ENCODE measurements at regions not wholly inside any gene's neighbourhood (a gene's known extent, or its start where the extent isn't known, plus 50 kb on each side); places are given as distances from the start of the nearest gene placed in this dataset.

DNA sequence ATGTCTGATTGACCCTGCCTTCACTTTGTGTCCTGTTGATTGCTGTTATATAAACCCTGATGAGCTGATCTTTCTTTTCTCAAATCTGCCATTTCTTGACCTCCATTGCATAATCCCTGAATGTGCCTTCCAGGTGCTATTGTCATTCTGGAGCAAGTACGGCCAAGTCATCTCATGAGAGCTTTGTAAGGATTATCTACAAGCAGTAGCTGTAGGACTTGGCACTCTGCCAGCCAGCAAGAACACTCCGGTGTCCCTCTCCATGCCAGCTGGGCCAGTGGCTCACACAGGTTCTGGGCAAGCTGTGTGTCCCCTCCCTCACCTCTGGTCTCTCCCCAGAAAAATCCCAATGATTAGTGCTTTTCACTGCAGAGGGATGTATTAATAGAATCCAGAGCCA lies 348.1 kb downstream of the FOXO1 start:
- DNase-seq = no peak

GRCh38 chr13:40319699-40320579 lies 346.5 kb downstream of the FOXO1 start:
- DNase-seq = no peak

DNA sequence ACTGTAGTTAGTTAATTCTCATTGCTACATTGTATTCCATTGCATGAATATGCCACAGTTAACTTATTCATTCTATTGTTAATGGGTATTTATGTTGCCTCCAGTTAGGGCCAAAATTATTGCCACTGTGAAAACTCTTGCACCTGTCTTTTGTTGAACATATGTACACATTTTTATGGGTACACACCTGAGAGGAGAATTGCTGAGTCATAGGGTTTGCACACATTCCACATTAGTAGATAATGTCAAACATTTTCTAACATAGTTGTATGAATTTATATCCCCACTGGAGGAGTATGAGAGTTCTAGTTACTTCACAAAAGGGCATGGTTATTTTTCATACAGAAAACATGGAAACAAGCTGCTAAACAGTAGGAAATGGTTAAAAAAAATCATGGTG lies 338.4 kb downstream of the FOXO1 start:
- no peak for DNase-seq

GRCh38 chr13:40329781-40330485 lies 336.5 kb downstream of the FOXO1 start:
- no peak for DNase-seq

DNA sequence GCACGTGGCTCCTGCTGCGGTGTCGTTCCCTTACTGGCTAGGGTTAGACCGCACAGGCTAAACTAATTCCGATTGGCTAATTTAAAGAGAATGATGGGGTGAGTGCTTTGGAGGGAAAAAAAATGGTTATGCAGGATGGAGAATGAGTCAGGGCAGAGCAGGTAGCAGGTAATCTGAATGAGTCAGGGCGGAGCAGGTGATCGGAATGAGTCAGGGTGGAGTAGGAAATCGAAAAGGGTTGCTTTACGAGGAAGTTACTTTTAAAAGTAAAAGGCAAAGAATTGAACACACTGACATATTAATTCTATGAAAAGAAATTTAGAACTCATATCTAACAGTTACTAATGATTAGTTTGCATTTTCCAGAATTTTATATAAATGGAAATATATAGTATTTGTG lies 335.5 kb downstream of the FOXO1 start:
- no peak for DNase-seq

GRCh38 chr13:40331802-40332201 lies 334.6 kb downstream of the FOXO1 start:
- no peak for DNase-seq

DNA sequence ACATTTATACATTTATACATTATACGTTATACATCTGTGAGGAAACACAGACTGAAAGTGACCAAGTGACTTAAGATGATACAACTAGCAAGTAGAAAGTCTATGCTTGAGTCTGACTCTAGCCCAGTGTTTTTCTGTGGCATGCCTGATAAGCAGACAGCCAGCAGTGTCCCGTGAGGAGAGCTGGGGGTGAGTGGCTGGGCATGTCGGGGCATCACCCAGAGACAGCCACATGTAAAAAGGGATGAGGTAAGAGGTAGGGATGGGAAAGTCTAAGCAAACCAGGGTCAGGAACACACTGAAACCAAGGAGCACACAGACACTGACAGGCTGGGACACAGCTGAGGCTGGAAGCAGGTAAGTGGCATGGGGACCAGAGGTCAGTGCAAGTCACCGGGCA lies 333.2 kb downstream of the FOXO1 start:
- no peak for DNase-seq

GRCh38 chr13:40334031-40334430 lies 332.4 kb downstream of the FOXO1 start:
- DNase-seq = no peak

DNA sequence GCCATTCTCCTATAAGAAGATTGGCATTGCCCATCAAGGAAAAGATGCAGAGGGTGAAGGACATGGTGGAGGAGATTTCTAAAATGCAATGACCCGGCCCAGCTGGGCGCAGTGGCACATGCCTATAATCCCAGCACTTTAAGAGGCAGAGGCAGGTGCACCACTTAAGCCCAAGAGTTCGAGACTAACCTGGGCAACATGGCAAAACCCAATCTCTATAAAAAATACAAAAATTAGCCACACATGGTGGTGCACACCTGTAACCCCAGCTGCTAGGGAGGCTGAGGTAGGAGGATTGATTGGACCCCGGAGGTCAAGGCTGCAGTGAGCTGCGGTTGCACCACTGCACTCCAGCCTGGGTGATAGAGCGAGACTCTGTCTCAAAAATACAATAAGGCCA lies 331.8 kb downstream of the FOXO1 start:
- DNase-seq = no peak

GRCh38 chr13:40336228-40337221 lies 329.9 kb downstream of the FOXO1 start:
- DNase-seq = no peak

DNA sequence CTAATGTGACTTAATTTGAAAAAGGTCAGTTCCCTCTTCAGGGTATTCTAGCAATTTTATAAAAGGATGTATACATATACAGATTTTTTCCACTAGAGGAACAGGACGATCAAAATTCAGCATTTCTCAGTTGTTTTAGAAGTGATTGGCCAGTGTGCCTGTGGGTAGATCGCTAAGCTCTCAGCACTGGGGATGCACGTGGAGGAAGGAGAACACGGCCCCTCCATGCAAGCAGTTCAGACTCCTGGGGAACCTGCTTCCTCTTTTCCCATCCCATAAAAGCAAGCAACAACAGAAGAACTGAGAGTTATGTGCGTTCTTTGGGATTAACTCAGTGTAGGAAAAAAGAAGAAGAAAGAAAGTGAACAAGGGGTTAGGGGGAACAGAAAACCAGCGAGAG lies 328.8 kb downstream of the FOXO1 start:
- no peak for DNase-seq

GRCh38 chr13:40338217-40338616 lies 328.2 kb downstream of the FOXO1 start:
- no peak for DNase-seq

- DNase-seq = no peak
Measured at GRCh38 chr13:40340368-40341095, 325.9 kb downstream of the FOXO1 start.

- DNase-seq = no peak
Measured at GRCh38 chr13:40341096-40341471, 325.4 kb downstream of the FOXO1 start.

GRCh38 chr13:40341501-40341900 lies 324.9 kb downstream of the FOXO1 start:
- DNase-seq = no peak

GRCh38 chr13:40342461-40342860 lies 324.0 kb downstream of the FOXO1 start:
- no peak for DNase-seq

GRCh38 chr13:40342901-40343300 lies 323.5 kb downstream of the FOXO1 start:
- no peak for DNase-seq

DNA sequence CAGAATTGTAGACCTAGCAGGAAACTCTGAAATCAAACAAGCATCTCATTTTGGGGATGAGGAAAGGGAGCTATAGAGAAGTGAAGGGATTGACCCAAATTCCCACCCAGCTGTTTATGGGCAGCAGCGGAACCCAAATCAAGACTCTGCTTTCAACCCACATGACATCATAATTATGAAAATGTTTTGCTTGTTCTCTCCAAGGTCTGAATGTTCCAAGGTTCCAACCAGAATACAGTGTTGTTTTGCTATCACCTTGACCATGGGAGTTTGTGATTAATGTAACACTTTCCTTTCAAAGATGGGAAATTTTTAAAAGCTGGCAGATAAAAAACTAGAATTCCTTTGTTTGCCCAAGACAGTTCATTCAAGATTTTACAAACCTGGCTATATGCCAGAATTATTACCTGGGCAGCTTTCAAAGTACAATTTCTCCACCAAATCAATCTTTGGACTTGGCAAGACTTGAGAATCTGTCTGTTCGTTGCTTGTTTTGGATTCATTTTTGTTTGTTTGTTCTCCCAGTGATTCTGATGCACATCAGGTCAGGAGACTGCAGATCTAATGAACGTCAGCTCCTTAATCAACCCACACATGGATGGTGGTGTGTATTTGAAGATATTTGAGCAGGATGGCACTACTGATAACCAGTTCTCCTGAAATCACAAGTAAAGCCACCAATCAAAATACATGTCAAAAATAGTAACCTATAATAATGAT lies 322.7 kb downstream of the FOXO1 start:
- DNase-seq = no peak

DNA sequence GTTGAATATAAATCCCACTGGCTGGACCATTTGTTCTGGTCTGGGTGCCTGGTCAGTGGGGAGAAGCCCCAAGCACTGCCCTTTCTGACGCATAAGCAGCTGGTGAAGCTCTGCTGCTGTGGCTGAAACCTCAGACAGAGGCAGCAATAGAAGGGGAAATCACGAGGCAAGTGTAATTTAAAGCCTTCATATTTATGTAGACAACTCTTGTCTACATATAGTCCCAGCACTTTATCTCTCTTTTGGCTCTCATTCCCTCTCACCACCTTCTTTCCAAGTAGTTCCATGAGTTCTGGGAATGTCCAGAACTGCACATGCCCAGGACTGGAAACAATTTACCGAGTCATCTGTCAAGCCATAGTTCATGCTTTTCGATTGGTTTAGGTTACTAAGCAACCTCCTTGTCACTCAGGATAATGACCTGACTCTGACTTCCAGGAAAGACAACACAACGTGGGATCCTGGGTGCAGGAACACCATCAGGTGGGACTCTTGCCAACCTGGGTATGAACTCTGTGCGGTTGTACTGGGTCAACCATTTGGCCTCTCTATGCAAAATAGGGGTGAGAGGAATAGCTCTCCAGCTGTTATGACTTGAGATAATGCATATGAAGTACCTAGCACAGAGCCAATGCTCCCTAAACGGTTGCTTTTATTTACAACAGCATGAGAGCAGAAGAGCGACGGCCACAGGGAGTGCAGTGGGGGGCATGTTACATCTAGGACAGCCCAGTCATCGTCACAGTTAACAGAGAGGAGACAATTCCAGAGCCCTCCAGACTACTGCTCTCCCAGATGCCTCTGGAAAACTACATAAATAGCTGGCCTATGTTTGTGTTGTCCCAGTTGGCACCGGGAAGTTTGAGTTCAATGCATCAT lies 321.9 kb downstream of the FOXO1 start:
- DNase-seq = no peak

GRCh38 chr13:40345149-40345514 lies 321.3 kb downstream of the FOXO1 start:
- no peak for DNase-seq
